ENCODE measurements at regions not wholly inside any gene's neighbourhood (a gene's known extent, or its start where the extent isn't known, plus 50 kb on each side); places are given as distances from the start of the nearest gene placed in this dataset.

- no peak overlapping the region for H2AFZ ChIP-seq (ENCODE audit: control insufficient read depth, low read depth, low read length)
- no peaks in the 10 kb centered on the region for H3K27me3 ChIP-seq (replicated peaks in 1 of 2; ENCODE audit: control insufficient read depth in 2 of 2, insufficient read depth in 2 of 2, low read length in 1 of 2)
- no peak overlapping the region for H3K27ac ChIP-seq (ENCODE audit: control insufficient read depth, insufficient read depth)
- ChIA-PET POLR2A (no interaction called here), RAD21 (ENCODE audit: unreplicated experiment) (no interaction called here), SMC1A (ENCODE audit: uncharacterized antibody, unreplicated experiment) (interaction anchor here (0.9 kb wide), 1 partner anchor 51 kb away, joined by 3 read pairs; no protein-coding TSS in a partner anchor), CTCF (interaction anchor here (1.3 kb wide), 1 partner anchor 36 kb away, joined by 3 read pairs; no protein-coding TSS in a partner anchor)
- H3K79me2 ChIP-seq (ENCODE audit: control insufficient read depth, insufficient read depth, low read length), result no peaks in the 10 kb centered on the region
- no peak overlapping the region for H3K4me3 ChIP-seq
- H3K4me2 ChIP-seq (ENCODE audit: control insufficient read depth, insufficient read depth), result no peak overlapping the region
- H3K4me1 ChIP-seq (ENCODE audit: control insufficient read depth, insufficient read depth, low read length), result no peaks in the 10 kb centered on the region
- ATAC-seq, result no peak
- in situ Hi-C loops (cut with MboI) (no loop called here), intact Hi-C loops (cut with micrococcal nuclease; ENCODE audit: unreplicated experiment) (loop anchor here (10.0 kb wide), 1 partner anchor 57 kb away; the partner anchor contains the start of gene GJB6)
- 40% methylated on average over 5 of the region's 5 CpGs for WGBS (ENCODE audit: insufficient coverage, insufficient replicate concordance, low lambda C conversion rate, missing lambda C conversion rate)
- DNase-seq (ENCODE audit: low read depth, low spot score), result no peak
- no peak overlapping the region for H3K9ac ChIP-seq (ENCODE audit: control insufficient read depth, insufficient read depth, low read length)
- no peaks in the 10 kb centered on the region for H4K20me1 ChIP-seq (ENCODE audit: control insufficient read depth, insufficient read depth)
- FAIRE-seq, result no peak
- BruUV-seq (replicated peaks), result no TSS peak
- no peaks in the 10 kb centered on the region for H3K36me3 ChIP-seq (ENCODE audit: control insufficient read depth in 2 of 2, insufficient read depth in 2 of 2, low read length in 1 of 2)
- H3K9me3 ChIP-seq (replicated peaks; ENCODE audit: control insufficient read depth, insufficient read depth, low read length), result no peaks in the 10 kb centered on the region; the same call in 2 of the 3 replicates
- TF ChIP-seq LARP7 (IDR thresholded peaks at IDR 0.05) (no peak), RAD51 (IDR thresholded peaks at IDR 0.05) (no peak), BCLAF1 (IDR thresholded peaks at IDR 0.05) (no peak), SMC3 (IDR thresholded peaks at IDR 0.05; ENCODE audit: borderline replicate concordance, low read length) (no peak), SMARCA5 (IDR thresholded peaks at IDR 0.05) (no peak), NRF1 (conservative IDR thresholded peaks at IDR 0.05; ENCODE audit: low read depth, low read length) (no peak), KAT2A (conservative IDR thresholded peaks at IDR 0.05; ENCODE audit: control insufficient read depth, low read depth, low read length) (no peak), E4F1 (IDR thresholded peaks at IDR 0.05; ENCODE audit: borderline replicate concordance, partially characterized antibody) (no peak), SUZ12 (IDR thresholded peaks at IDR 0.05; ENCODE audit: unreplicated experiment) (no peak), HDGF (IDR thresholded peaks at IDR 0.05) (no peak), EZH2 (IDR thresholded peaks at IDR 0.05; ENCODE audit: borderline replicate concordance, control insufficient read depth, low read depth, low read length) (no peak), RAD21 (IDR thresholded peaks at IDR 0.05; ENCODE audit: insufficient read depth, low read depth, low read length) (no peak), ZBED1 (IDR thresholded peaks at IDR 0.05; ENCODE audit: borderline replicate concordance) (no peak), HDAC2 (IDR thresholded peaks at IDR 0.05) (no peak), JUNB (IDR thresholded peaks at IDR 0.05) (no peak), FOXM1 (IDR thresholded peaks at IDR 0.05; ENCODE audit: low read depth, low read length) (no peak)
- TF ChIP-seq, protein P1, sequence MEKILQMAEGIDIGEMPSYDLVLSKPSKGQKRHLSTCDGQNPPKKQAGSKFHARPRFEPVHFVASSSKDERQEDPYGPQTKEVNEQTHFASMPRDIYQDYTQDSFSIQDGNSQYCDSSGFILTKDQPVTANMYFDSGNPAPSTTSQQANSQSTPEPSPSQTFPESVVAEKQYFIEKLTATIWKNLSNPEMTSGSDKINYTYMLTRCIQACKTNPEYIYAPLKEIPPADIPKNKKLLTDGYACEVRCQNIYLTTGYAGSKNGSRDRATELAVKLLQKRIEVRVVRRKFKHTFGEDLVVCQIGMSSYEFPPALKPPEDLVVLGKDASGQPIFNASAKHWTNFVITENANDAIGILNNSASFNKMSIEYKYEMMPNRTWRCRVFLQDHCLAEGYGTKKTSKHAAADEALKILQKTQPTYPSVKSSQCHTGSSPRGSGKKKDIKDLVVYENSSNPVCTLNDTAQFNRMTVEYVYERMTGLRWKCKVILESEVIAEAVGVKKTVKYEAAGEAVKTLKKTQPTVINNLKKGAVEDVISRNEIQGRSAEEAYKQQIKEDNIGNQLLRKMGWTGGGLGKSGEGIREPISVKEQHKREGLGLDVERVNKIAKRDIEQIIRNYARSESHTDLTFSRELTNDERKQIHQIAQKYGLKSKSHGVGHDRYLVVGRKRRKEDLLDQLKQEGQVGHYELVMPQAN (conservative IDR thresholded peaks at IDR 0.05), result no peak
- TF ChIP-seq, protein P2, sequence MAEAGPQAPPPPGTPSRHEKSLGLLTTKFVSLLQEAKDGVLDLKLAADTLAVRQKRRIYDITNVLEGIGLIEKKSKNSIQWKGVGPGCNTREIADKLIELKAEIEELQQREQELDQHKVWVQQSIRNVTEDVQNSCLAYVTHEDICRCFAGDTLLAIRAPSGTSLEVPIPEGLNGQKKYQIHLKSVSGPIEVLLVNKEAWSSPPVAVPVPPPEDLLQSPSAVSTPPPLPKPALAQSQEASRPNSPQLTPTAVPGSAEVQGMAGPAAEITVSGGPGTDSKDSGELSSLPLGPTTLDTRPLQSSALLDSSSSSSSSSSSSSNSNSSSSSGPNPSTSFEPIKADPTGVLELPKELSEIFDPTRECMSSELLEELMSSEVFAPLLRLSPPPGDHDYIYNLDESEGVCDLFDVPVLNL (IDR thresholded peaks at IDR 0.05; ENCODE audit: low read depth, low read length), result no peak
Observed at GRCh38 chr13:20291675-20292074, 59.6 kb upstream of the GJB6 start.
